K562 (cell line): ENCODE measurements at regions not wholly inside any gene's neighbourhood (a gene's known extent, or its start where the extent isn't known, plus 50 kb on each side); places are given as distances from the start of the nearest gene placed in this dataset.

Experiments used
- ATAC-seq: fragments of 200-7000 bp; cut with Tn5 transposase; 3 replicates; pipeline ENCODE4 v1.9.1; 2020; ENCODE audit warnings: moderate library complexity
- BruUV-seq: library from RNA; stranded (reverse); fragments of 400-500 nt; replicated peaks from 2 replicates; lab custom pipeline; 2021; lab: Mats Ljungman, UMichigan
- CTCF ChIA-PET: fragments of 300-600 bp; formaldehyde crosslinking; extraction: SDS; loops from one replicate; lab custom pipeline; 2021; ENCODE audit warnings: low intra/inter-chr PET ratio; lab: Yijun Ruan, JAX
- POLR2A ChIA-PET: fragments of 300-600, 350-650 bp; sonication (Branson Sonifier 250); formaldehyde crosslinking; extraction: SDS; loops from one replicate; lab custom pipeline; 2021; ENCODE audit warnings: antibody characterized with exemption, inconsistent platforms; lab: Yijun Ruan, JAX
- DNase-seq, 4 experiments: peaks; one replicate each; pipeline versions ENCODE4 v3.0.0 to v3.0.0-alpha.2; 2011 to 2018; ENCODE audit warnings: low spot score in 3 of 4, mixed read lengths in 3 of 4; ENCODE audit errors: extremely low read depth in 1 of 4
- FAIRE-seq: peaks from 2 replicates; lab custom pipeline; 2011; peaks lifted over from hg19 to GRCh38; lab: Jason Lieb, UNC
- H2AFZ ChIP-seq: 2 replicates; pipeline ENCODE4 v1.6.0; 2011; ENCODE audit warnings: low read depth, low read length, control low read depth, inconsistent platforms
- H3K27ac ChIP-seq: fragments of 200-600 bp; 3 replicates; pipeline ENCODE4 v1.8.0; 2011; ENCODE audit warnings: low read depth, mild to moderate bottlenecking, control low read depth, inconsistent platforms, low read length, moderate library complexity, mixed read lengths; ENCODE audit errors: extremely low read depth
- H3K27me3 ChIP-seq, 2 experiments: fragments of 300-600 bp in 1 of 2; 2 replicates in 1 of 2; 3 replicates in 1 of 2; pipeline versions ENCODE4 v1.6.0 to v1.8.0; 2011; ENCODE audit warnings: inconsistent platforms in 2 of 2, low read length in 2 of 2, mild to moderate bottlenecking in 1 of 2, mixed read lengths in 1 of 2, moderate library complexity in 1 of 2; ENCODE audit not compliant: control insufficient read depth in 2 of 2, insufficient read depth in 2 of 2
- H3K36me3 ChIP-seq: fragments of 300-600 bp; 3 replicates; pipeline ENCODE4 v1.8.0; 2011; ENCODE audit warnings: mild to moderate bottlenecking, low read length, inconsistent platforms; ENCODE audit not compliant: control insufficient read depth, insufficient read depth
- H3K4me1 ChIP-seq, 2 experiments: fragments of 200-600 bp in 1 of 2; replicated peaks in 1 of 2; 2 replicates in 1 of 2; 3 replicates in 1 of 2; pipeline versions ENCODE4 v1.5.1 to v1.8.0; 2011; ENCODE audit warnings: inconsistent platforms in 2 of 2, low read length in 2 of 2, mild to moderate bottlenecking in 1 of 2, mixed read lengths in 1 of 2, moderate library complexity in 1 of 2; ENCODE audit not compliant: control insufficient read depth in 2 of 2, insufficient read depth in 2 of 2
- H3K4me2 ChIP-seq: 2 replicates; pipeline ENCODE4 v1.6.1; 2011; ENCODE audit warnings: low read length, control low read depth, inconsistent platforms, mixed read lengths; ENCODE audit not compliant: insufficient read depth
- H3K4me3 ChIP-seq: fragments of 200-600 bp; sonication (generic), shearing (Covaris generic); 2 replicates; pipeline ENCODE4 v1.5.1; 2016; ENCODE audit warnings: control low read depth, inconsistent platforms
- H3K79me2 ChIP-seq: fragments of 200-600 bp; 3 replicates; pipeline ENCODE4 v1.8.0; 2011; ENCODE audit warnings: low read length, inconsistent platforms; ENCODE audit not compliant: control insufficient read depth, insufficient read depth
- H3K9ac ChIP-seq, 2 experiments: 2 replicates each; pipeline versions ENCODE4 v1.6.0 to v1.6.1; 2011; ENCODE audit warnings: low read depth in 2 of 2, low read length in 2 of 2, control low read depth in 1 of 2, inconsistent platforms in 1 of 2, mild to moderate bottlenecking in 1 of 2, mixed read lengths in 1 of 2; ENCODE audit not compliant: insufficient read depth in 1 of 2
- H3K9me1 ChIP-seq: one replicate; pipeline ENCODE4 v1.6.0; 2011; ENCODE audit warnings: inconsistent platforms, mild to moderate bottlenecking, low read length, moderate library complexity; ENCODE audit not compliant: control insufficient read depth, insufficient read depth
- H3K9me3 ChIP-seq: replicated peaks from 2 replicates; pipeline ENCODE4 v1.5.1; 2011; ENCODE audit warnings: low read depth, low read length, inconsistent platforms; ENCODE audit not compliant: control insufficient read depth, insufficient read depth
- H4K20me1 ChIP-seq: replicated peaks from 2 replicates; pipeline ENCODE4 v1.6.1; 2011; ENCODE audit warnings: low read length, inconsistent platforms, mixed read lengths; ENCODE audit not compliant: control insufficient read depth, insufficient read depth
- ATF3 ChIP-seq, 2 experiments: fragments of 450-650 bp in 1 of 2; sonication (generic) in 1 of 2; formaldehyde crosslinking in 1 of 2; IDR thresholded peaks in 1 of 2; conservative IDR thresholded peaks in 1 of 2; 2 replicates each; pipeline versions ENCODE4 v1.6.1 to v1.8.1; 2016 to 2023; ENCODE audit warnings: mild to moderate bottlenecking in 2 of 2, moderate library complexity in 2 of 2, inconsistent platforms in 1 of 2, missing genetic modification reagents in 1 of 2
- FOXJ2 ChIP-seq: fragments of 200-800 bp; sonication (Bioruptor generic); IDR thresholded peaks from 2 replicates; pipeline ENCODE4 v1.6.1; 2016; ENCODE audit warnings: missing genetic modification characterization, missing compliant biosample characterization
- HLTF ChIP-seq: fragments of 450-650 bp; IDR thresholded peaks from 2 replicates; pipeline ENCODE4 v1.6.1; 2016
- MBD2 ChIP-seq: sonication (generic); IDR thresholded peaks from 2 replicates; pipeline ENCODE4 v1.6.1; 2016; ENCODE audit warnings: low read depth, borderline replicate concordance
- MXI1 ChIP-seq: IDR thresholded peaks from 2 replicates; pipeline ENCODE4 v1.6.1; 2011; ENCODE audit warnings: low read depth, mild to moderate bottlenecking, improper control_type of control experiment, low read length
- NR0B1 ChIP-seq: fragments of 450-650 bp; IDR thresholded peaks from one replicate; pipeline ENCODE4 v1.6.1; 2018; ENCODE audit warnings: mild to moderate bottlenecking, moderate library complexity; ENCODE audit not compliant: partially characterized antibody
- REST ChIP-seq, 2 experiments: fragments of 450-650 bp; formaldehyde crosslinking in 1 of 2; IDR thresholded peaks; 2 replicates each; pipeline versions ENCODE4 v1.4.0 to v1.6.1; 2014 to 2020; ENCODE audit warnings: mild to moderate bottlenecking in 2 of 2, borderline replicate concordance in 1 of 2, low read depth in 1 of 2
- ZBTB33 ChIP-seq: sonication (generic); formaldehyde crosslinking; IDR thresholded peaks from 2 replicates; pipeline ENCODE4 v1.8.1; 2023; ENCODE audit warnings: mild to moderate bottlenecking, missing genetic modification reagents
- ZNF444 ChIP-seq: fragments of 250-450 bp; sonication (Bioruptor Pico); IDR thresholded peaks from 2 replicates; pipeline ENCODE4 v1.4.0; 2020; ENCODE audit warnings: mild to moderate bottlenecking, moderate library complexity
- WGBS: fragments of 100-300 bp; shearing (Covaris generic); methylation state at CpG from one replicate; pipeline ENCODE4 v1.1.6; 2016; ENCODE audit warnings: low coverage, mixed read lengths; ENCODE audit not compliant: insufficient coverage; ENCODE audit errors: missing lambda C conversion rate; 5-methylcytosine and 5-hydroxymethylcytosine counted together
- in situ Hi-C: fragments of 300-500 bp; cut with MboI; formaldehyde crosslinking; loops from 4 replicates; pipeline ENCODE4 v1.15.0; 2018; ENCODE audit warnings: inconsistent platforms, mixed read lengths
- intact Hi-C: fragments of 100-400 bp; cut with micrococcal nuclease; formaldehyde crosslinking; loops from 2 replicates; pipeline ENCODE4 v1.14.2; 2022

GRCh38 chr11:112581747-112582146 is 321.1 kb upstream of the PLET1 start:
- Histone ChIP-seq H3K9me1 (no peaks in the 10 kb centered on the region), H2AFZ (no peak overlapping the region), H3K4me3 (no peak overlapping the region), H3K4me2 (no peak overlapping the region), H3K79me2 (no peaks in the 10 kb centered on the region), H3K27me3 (no peaks in the 10 kb centered on the region), H3K27ac (no peak overlapping the region), H3K36me3 (no peaks in the 10 kb centered on the region), H3K9ac (no peak overlapping the region), H3K4me1 (no peaks in the 10 kb centered on the region), H3K9me3 (no peaks in the 10 kb centered on the region), H4K20me1 (no peaks in the 10 kb centered on the region; the same call in 1 of the 2 replicates)
- ATAC-seq (no peak), FAIRE-seq (no peak), DNase-seq (no peak)
- no TSS peak for BruUV-seq
- ChIA-PET CTCF (no interaction called here), POLR2A (interaction anchor here (0.7 to 1.4 kb wide), 2 partner anchors 18 to 173 kb away, joined by 3 read pairs; no protein-coding TSS in a partner anchor)
- 0% methylated on average over 4 of the region's 4 CpGs for WGBS
- in situ Hi-C loops, result loop anchor here (10.0 kb wide), 1 partner anchor 703 kb away; no protein-coding TSS in a partner anchor
- intact Hi-C loops, result no loop called here
- TF ChIP-seq HLTF, result no peak
- TF ChIP-seq REST (IDR thresholded peaks at IDR 0.05; ENCODE audit: borderline replicate concordance), result no peak
- TF ChIP-seq REST (CRISPR knock-in tag; IDR thresholded peaks at IDR 0.05; ENCODE audit: low read depth), result no peak
- TF ChIP-seq ATF3 (IDR thresholded peaks at IDR 0.05), result no peak
- TF ChIP-seq ATF3 (CRISPR knock-in tag; conservative IDR thresholded peaks at IDR 0.05), result no peak
- no peak for TF ChIP-seq ZNF444 (CRISPR knock-in tag)
- TF ChIP-seq MBD2, result no peak
- TF ChIP-seq FOXJ2 (tag), result no peak
- TF ChIP-seq NR0B1, result no peak
- TF ChIP-seq ZBTB33 (CRISPR knock-in tag), result no peak
- TF ChIP-seq MXI1, result no peak
